Common myeloid progenitor, CD34-positive (primary cell): ENCODE measurements at regions not wholly inside any gene's neighbourhood (a gene's known extent, or its start where the extent isn't known, plus 50 kb on each side); places are given as distances from the start of the nearest gene placed in this dataset.

Source experiments
- CTCF ChIA-PET: fragments of 350-600 bp; sonication (Branson Sonifier 250); formaldehyde crosslinking; loops from one replicate; lab custom pipeline; 2021; ENCODE audit warnings: antibody characterized with exemption; lab: Charles Lee
- POLR2A ChIA-PET: fragments of 350-600 bp; sonication (Branson Sonifier 250); formaldehyde crosslinking; loops from one replicate; lab custom pipeline; 2021; ENCODE audit warnings: antibody characterized with exemption; lab: Charles Lee
- DNase-seq, 3 donors: peaks; one replicate each; pipeline versions ENCODE4 v3.0.0 to v3.0.0-alpha.2; 2013
- H3K27ac ChIP-seq, 2 experiments: 1 replicate in 1 of 2; 2 replicates in 1 of 2; pipeline ENCODE4 v1.7.0; 2013; ENCODE audit warnings: inconsistent platforms in 2 of 2, low read length in 2 of 2, mild to moderate bottlenecking in 2 of 2, low read depth in 1 of 2, moderate library complexity in 1 of 2; ENCODE audit not compliant: severe bottlenecking in 2 of 2, insufficient read depth in 1 of 2, poor library complexity in 1 of 2
- H3K27me3 ChIP-seq, 5 experiments: replicated peaks in 2 of 5; 1 replicate in 3 of 5; 2 replicates in 2 of 5; pipeline versions ENCODE4 v1.6.1 to v1.7.0; 2013; ENCODE audit warnings: low read length in 4 of 5, mild to moderate bottlenecking in 2 of 5, moderate library complexity in 2 of 5, inconsistent platforms in 1 of 5; ENCODE audit not compliant: insufficient read depth in 5 of 5, control insufficient read depth in 4 of 5
- H3K36me3 ChIP-seq, 4 experiments: 1 replicate in 2 of 4; 2 replicates in 2 of 4; pipeline versions ENCODE4 v1.6.1 to v1.7.0; 2013; ENCODE audit warnings: low read length in 3 of 4, control low read depth in 1 of 4, mild to moderate bottlenecking in 1 of 4; ENCODE audit not compliant: control insufficient read depth in 4 of 4, insufficient read depth in 4 of 4
- H3K4me1 ChIP-seq, 4 experiments: 1 replicate in 3 of 4; 2 replicates in 1 of 4; pipeline versions ENCODE4 v1.6.1 to v1.7.1; 2013; ENCODE audit warnings: low read length in 3 of 4, mild to moderate bottlenecking in 3 of 4, control low read depth in 1 of 4, inconsistent platforms in 1 of 4, moderate library complexity in 1 of 4; ENCODE audit not compliant: control insufficient read depth in 4 of 4, insufficient read depth in 4 of 4; ENCODE audit errors: control extremely low read depth in 1 of 4
- H3K4me3 ChIP-seq, 7 experiments: 1 replicate in 4 of 7; 2 replicates in 3 of 7; pipeline versions ENCODE4 v1.5.1 to v1.7.0; 2013; ENCODE audit warnings: mild to moderate bottlenecking in 7 of 7, low read length in 6 of 7, moderate library complexity in 6 of 7, inconsistent platforms in 2 of 7, low read depth in 2 of 7, control low read depth in 1 of 7; ENCODE audit not compliant: insufficient read depth in 4 of 7, control insufficient read depth in 1 of 7; ENCODE audit errors: extremely low read depth in 1 of 7
- H3K9me3 ChIP-seq, 5 experiments: 1 replicate in 4 of 5; 2 replicates in 1 of 5; pipeline versions ENCODE4 v1.6.1 to v1.7.1; 2013; ENCODE audit warnings: low read length in 4 of 5, mild to moderate bottlenecking in 2 of 5, inconsistent platforms in 1 of 5, low read depth in 1 of 5, moderate library complexity in 1 of 5; ENCODE audit not compliant: control insufficient read depth in 4 of 5, insufficient read depth in 2 of 5; ENCODE audit errors: control extremely low read depth in 1 of 5
- WGBS: methylation state at CpG from one replicate; pipeline ENCODE4 v1.1.5; 2013; ENCODE audit not compliant: insufficient coverage; 5-methylcytosine and 5-hydroxymethylcytosine counted together

- POLR2A ChIA-PET, result no interaction called here
- Histone ChIP-seq H3K36me3 (no peaks in the 10 kb centered on the region), H3K27ac (no peak overlapping the region), H3K4me1 (no peaks in the 10 kb centered on the region), H3K4me3 (no peak overlapping the region), H3K27me3 (no peaks in the 10 kb centered on the region), H3K9me3 (no peaks in the 10 kb centered on the region)
- CTCF ChIA-PET, result no interaction called here
- DNase-seq, result no peak
These were observed 679.7 kb upstream of the ID4 start for GRCh38 chr6:19157486-19157885.

- no CpG with 5 or more reads among the region's 1 CpG for WGBS
- no peaks in the 10 kb centered on the region for H3K36me3 ChIP-seq
- H3K4me1 ChIP-seq, result no peaks in the 10 kb centered on the region
- POLR2A ChIA-PET, result no interaction called here
- H3K4me3 ChIP-seq, result no peak overlapping the region
- CTCF ChIA-PET, result no interaction called here
- no peaks in the 10 kb centered on the region for H3K9me3 ChIP-seq
- H3K27ac ChIP-seq, result no peak overlapping the region
- DNase-seq, result no peak
- no peaks in the 10 kb centered on the region for H3K27me3 ChIP-seq
These were observed 678.6 kb upstream of the ID4 start for GRCh38 chr6:19158586-19158985.

- no peaks in the 10 kb centered on the region for H3K4me1 ChIP-seq
- DNase-seq, result no peak
- no peak overlapping the region for H3K27ac ChIP-seq
- no peak overlapping the region for H3K4me3 ChIP-seq
- POLR2A ChIA-PET, result no interaction called here
- CTCF ChIA-PET, result no interaction called here
- H3K9me3 ChIP-seq, result no peaks in the 10 kb centered on the region
- no peaks in the 10 kb centered on the region for H3K27me3 ChIP-seq
- WGBS, result no CpG with 5 or more reads among the region's 1 CpG
- no peaks in the 10 kb centered on the region for H3K36me3 ChIP-seq
These were observed 678.1 kb upstream of the ID4 start for GRCh38 chr6:19159089-19159488.

DNA sequence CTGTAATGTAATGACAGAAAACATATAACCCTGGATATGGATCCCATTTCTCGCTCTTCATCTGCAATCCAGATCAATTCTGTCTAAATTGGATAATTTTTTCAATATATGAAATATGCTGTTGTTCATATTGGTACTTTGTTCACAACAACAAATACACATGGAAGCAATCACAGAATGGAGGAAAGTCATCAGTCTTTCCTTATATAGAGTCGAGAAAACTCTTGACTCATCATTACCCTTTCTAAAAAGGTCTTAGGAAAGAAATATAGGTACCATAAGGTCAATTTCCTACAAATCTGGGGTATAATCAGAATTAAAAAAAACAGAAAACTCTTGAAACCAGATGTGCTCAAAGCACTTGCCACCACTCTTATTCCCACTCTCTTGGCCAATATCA is 677.6 kb upstream of the ID4 start:
- WGBS, result no CpG with 5 or more reads among the region's 2 CpGs

GRCh38 chr6:19160081-19160730 is 677.0 kb upstream of the ID4 start:
- H3K4me3 ChIP-seq, result no peak overlapping the region
- no peaks in the 10 kb centered on the region for H3K27me3 ChIP-seq
- ChIA-PET CTCF (no interaction called here), POLR2A (no interaction called here)
- H3K36me3 ChIP-seq, result no peaks in the 10 kb centered on the region
- no peak overlapping the region for H3K27ac ChIP-seq
- H3K9me3 ChIP-seq, result no peaks in the 10 kb centered on the region
- no peaks in the 10 kb centered on the region for H3K4me1 ChIP-seq
- WGBS, result 88% methylated on average over 1 of the region's 2 CpGs
- DNase-seq, result no peak

More for the DNA sequence above, 677.6 kb upstream of the ID4 start:
- Histone ChIP-seq H3K4me1 (no peaks in the 10 kb centered on the region), H3K27ac (no peak overlapping the region), H3K27me3 (no peaks in the 10 kb centered on the region), H3K4me3 (no peak overlapping the region), H3K9me3 (no peaks in the 10 kb centered on the region), H3K36me3 (no peaks in the 10 kb centered on the region)
- no peak for DNase-seq
- ChIA-PET POLR2A (no interaction called here), CTCF (no interaction called here)

DNA sequence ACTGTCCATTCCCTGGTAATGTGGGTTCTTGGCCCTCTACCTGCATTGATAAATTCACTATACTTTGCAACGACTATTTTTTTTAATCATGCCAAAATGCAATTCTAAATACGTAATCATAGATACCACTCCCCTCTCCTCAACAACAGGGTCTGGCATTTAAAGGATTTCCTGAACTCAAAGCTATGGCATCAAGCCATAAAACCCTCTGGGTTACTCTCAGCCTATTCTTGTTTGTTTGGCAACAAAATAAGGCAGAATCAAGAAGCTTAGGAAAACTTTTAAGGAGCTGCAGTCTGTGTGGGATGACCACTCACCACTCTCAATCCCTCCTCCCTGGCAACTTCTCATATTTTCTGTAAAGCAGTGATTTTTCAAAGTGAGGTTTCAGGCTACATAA is 669.9 kb upstream of the ID4 start:
- CTCF ChIA-PET, result no interaction called here
- DNase-seq, result no peak
- no peaks in the 10 kb centered on the region for H3K9me3 ChIP-seq
- no peak overlapping the region for H3K27ac ChIP-seq
- no peaks in the 10 kb centered on the region for H3K36me3 ChIP-seq
- POLR2A ChIA-PET, result no interaction called here
- H3K4me1 ChIP-seq, result no peaks in the 10 kb centered on the region
- 50% methylated on average over 2 of the region's 2 CpGs for WGBS
- H3K27me3 ChIP-seq, result no peaks in the 10 kb centered on the region
- H3K4me3 ChIP-seq, result no peak overlapping the region

DNA sequence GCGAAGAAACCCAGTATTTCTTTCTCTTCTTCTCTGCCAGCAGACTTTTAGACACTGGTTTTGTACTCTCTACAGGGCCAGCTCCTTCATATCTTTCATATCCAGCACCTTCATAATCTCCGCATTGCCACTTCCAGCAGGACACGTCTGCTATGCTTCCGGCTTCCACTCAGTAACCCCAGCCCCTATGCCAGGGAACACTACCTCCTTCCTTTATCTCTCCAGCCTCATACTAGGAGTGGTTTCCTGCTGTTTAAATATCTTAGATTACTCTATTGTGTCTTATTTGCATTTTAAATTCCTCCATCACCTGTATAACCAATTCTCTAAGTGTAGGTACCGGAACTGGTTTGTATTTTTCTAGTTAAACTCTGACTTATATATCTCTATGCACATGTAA is 667.8 kb upstream of the ID4 start:
- Histone ChIP-seq H3K27ac (no peak overlapping the region), H3K4me3 (no peak overlapping the region), H3K9me3 (no peaks in the 10 kb centered on the region), H3K4me1 (no peaks in the 10 kb centered on the region), H3K27me3 (no peaks in the 10 kb centered on the region), H3K36me3 (no peaks in the 10 kb centered on the region)
- ChIA-PET CTCF (no interaction called here), POLR2A (no interaction called here)
- WGBS, result 89% methylated on average over 3 of the region's 5 CpGs
- DNase-seq, result no peak
